ENCODE measurements at regions not wholly inside any gene's neighbourhood (a gene's known extent, or its start where the extent isn't known, plus 50 kb on each side); places are given as distances from the start of the nearest gene placed in this dataset.

DNA sequence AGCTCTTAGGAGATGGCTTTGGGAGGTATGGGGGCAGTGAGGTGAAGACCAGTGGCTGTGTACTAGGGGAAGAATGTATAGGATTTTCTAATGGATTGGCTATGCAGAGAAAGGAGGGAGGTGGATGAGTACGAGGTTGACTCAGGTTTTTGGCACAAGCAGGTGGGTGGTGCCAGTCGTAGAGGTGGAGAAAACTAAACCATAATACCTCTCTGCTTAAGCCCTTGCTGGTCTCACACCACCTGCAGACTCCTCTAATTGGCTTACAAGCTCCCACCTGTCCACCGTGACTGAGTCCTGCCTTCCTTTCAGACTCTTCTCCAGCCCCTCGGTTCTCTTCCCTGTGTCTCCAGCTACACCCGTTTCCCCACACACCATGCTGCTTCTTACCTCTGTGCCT is 521.7 kb upstream of the CLINT1 start:
- TF ChIP-seq POLR2A (IDR thresholded peaks at IDR 0.05) (no peak), CTCF (IDR thresholded peaks at IDR 0.05 in 4 of 5, conservative IDR thresholded peaks at IDR 0.05 in 1 of 5) (no peak)

Measured in gastrocnemius medialis (tissue), 4 donors.